Keratinocyte (primary cell): ENCODE measurements at regions not wholly inside any gene's neighbourhood (a gene's known extent, or its start where the extent isn't known, plus 50 kb on each side); places are given as distances from the start of the nearest gene placed in this dataset.

Source experiments
- DNase-seq: peaks from one replicate; pipeline ENCODE4 v3.0.0-alpha.2; 2011; ENCODE audit warnings: low read depth, missing footprints, low spot score
- FAIRE-seq: peaks from 2 replicates; lab custom pipeline; 2011; peaks lifted over from hg19 to GRCh38; lab: Jason Lieb, UNC
- H2AFZ ChIP-seq: 2 replicates; pipeline ENCODE4 v1.6.0; 2012; ENCODE audit warnings: low read length, control low read depth, inconsistent platforms; ENCODE audit not compliant: control insufficient read depth
- H3K27ac ChIP-seq: 2 replicates; pipeline ENCODE4 v1.5.1; 2011; ENCODE audit warnings: low read length; ENCODE audit not compliant: control insufficient read depth, insufficient read depth
- H3K27me3 ChIP-seq: 3 replicates; pipeline ENCODE4 v1.6.0; 2011; ENCODE audit warnings: low read length; ENCODE audit not compliant: control insufficient read depth, insufficient read depth; ENCODE audit errors: extremely low read depth
- H3K36me3 ChIP-seq, 2 experiments: 2 replicates in 1 of 2; 3 replicates in 1 of 2; pipeline ENCODE4 v1.5.1; 2011; ENCODE audit warnings: low read length in 2 of 2, mild to moderate bottlenecking in 1 of 2; ENCODE audit not compliant: control insufficient read depth in 2 of 2, insufficient read depth in 2 of 2; ENCODE audit errors: extremely low read depth in 1 of 2
- H3K4me1 ChIP-seq: 3 replicates; pipeline ENCODE4 v1.5.1; 2011; ENCODE audit warnings: low read length; ENCODE audit not compliant: control insufficient read depth, insufficient read depth; ENCODE audit errors: extremely low read depth
- H3K4me2 ChIP-seq: 3 replicates; pipeline ENCODE4 v1.6.0; 2011; ENCODE audit warnings: low read depth, low read length; ENCODE audit not compliant: control insufficient read depth, insufficient read depth; ENCODE audit errors: extremely low read depth
- H3K4me3 ChIP-seq, 3 experiments: fragments of 200-600 bp in 1 of 3; sonication (generic) in 1 of 3; 2 replicates in 2 of 3; 3 replicates in 1 of 3; pipeline ENCODE4 v1.5.1; 2011 to 2016; ENCODE audit warnings: low read length in 3 of 3, mild to moderate bottlenecking in 3 of 3, control low read depth in 2 of 3, inconsistent platforms in 1 of 3, low read depth in 1 of 3, mixed read lengths in 1 of 3, mixed run types in 1 of 3, moderate library complexity in 1 of 3; ENCODE audit not compliant: control insufficient read depth in 2 of 3, insufficient read depth in 2 of 3; ENCODE audit errors: extremely low read depth in 1 of 3
- H3K79me2 ChIP-seq: 2 replicates; pipeline ENCODE4 v1.6.0; 2012; ENCODE audit warnings: low read length; ENCODE audit not compliant: control insufficient read depth, insufficient read depth
- H3K9ac ChIP-seq: 3 replicates; pipeline ENCODE4 v1.6.0; 2011; ENCODE audit warnings: low read length; ENCODE audit not compliant: control insufficient read depth, insufficient read depth; ENCODE audit errors: extremely low read depth
- H3K9me1 ChIP-seq: 3 replicates; pipeline ENCODE4 v1.6.0; 2011; ENCODE audit warnings: low read length; ENCODE audit not compliant: control insufficient read depth, insufficient read depth; ENCODE audit errors: extremely low read depth
- H3K9me3 ChIP-seq: 2 replicates; pipeline ENCODE4 v1.5.1; 2012; ENCODE audit warnings: low read depth, low read length; ENCODE audit not compliant: control insufficient read depth
- H4K20me1 ChIP-seq: 3 replicates; pipeline ENCODE4 v1.6.0; 2011; ENCODE audit warnings: low read length; ENCODE audit not compliant: control insufficient read depth, insufficient read depth; ENCODE audit errors: extremely low read depth
- CTCF ChIP-seq, 3 experiments: IDR thresholded peaks in 1 of 3; conservative IDR thresholded peaks in 1 of 3; optimal IDR thresholded peaks in 1 of 3; 2 replicates in 2 of 3; 3 replicates in 1 of 3; pipeline versions ENCODE3 to v1.5.1; 2011; ENCODE audit warnings: low read length in 3 of 3, mild to moderate bottlenecking in 3 of 3, moderate library complexity in 2 of 3, control low read depth in 1 of 3, inconsistent platforms in 1 of 3; ENCODE audit not compliant: insufficient read depth in 2 of 3; ENCODE audit errors: extremely low read depth in 1 of 3
- EZH2 ChIP-seq: IDR thresholded peaks from one replicate; pipeline ENCODE4 v1.6.1; 2012; ENCODE audit warnings: inconsistent platforms, mild to moderate bottlenecking, low read length, moderate library complexity
- dilution Hi-C: fragments of 300-500 bp; cut with MboI; formaldehyde crosslinking; loops from one replicate; pipeline ENCODE4 v1.7.0; 2020; ENCODE audit warnings: low sequenced_read_pairs; ENCODE audit not compliant: extremely low pct_ligation_motif_present

- no peak for DNase-seq
- Histone ChIP-seq H3K9me3 (no peaks in the 10 kb centered on the region), H3K79me2 (no peaks in the 10 kb centered on the region), H3K4me3 (no peak overlapping the region), H3K9me1 (no peaks in the 10 kb centered on the region), H2AFZ (no peak overlapping the region), H3K9ac (no peak overlapping the region), H3K4me2 (no peak overlapping the region), H3K36me3 (no peaks in the 10 kb centered on the region), H4K20me1 (no peaks in the 10 kb centered on the region), H3K4me1 (no peaks in the 10 kb centered on the region), H3K27me3 (no peaks in the 10 kb centered on the region), H3K27ac (no peak overlapping the region)
- no peak for FAIRE-seq
- dilution Hi-C loops: no loop called here
- TF ChIP-seq EZH2 (no peak), CTCF (optimal IDR thresholded peaks at IDR 0.05 in 1 of 3, IDR thresholded peaks at IDR 0.05 in 1 of 3, conservative IDR thresholded peaks at IDR 0.05 in 1 of 3; ENCODE audit: extremely low read depth in 1 of 3, insufficient read depth in 2 of 3, low read length in 3 of 3) (no peak)
Measured at GRCh38 chr6:132910759-132911158, 96.4 kb downstream of the RPS12 start.

GRCh38 chr6:132919045-132919860 is 104.9 kb downstream of the RPS12 start:
- H3K9me1 ChIP-seq: no peaks in the 10 kb centered on the region
- dilution Hi-C loops: no loop called here
- H3K36me3 ChIP-seq: no peaks in the 10 kb centered on the region
- FAIRE-seq (peak; percentile 29), DNase-seq (no peak)
- no peak overlapping the region for H3K4me3 ChIP-seq
- H4K20me1 ChIP-seq: no peaks in the 10 kb centered on the region
- H3K27ac ChIP-seq: no peak overlapping the region
- no peak overlapping the region for H3K9ac ChIP-seq
- no peaks in the 10 kb centered on the region for H3K27me3 ChIP-seq
- TF ChIP-seq CTCF (optimal IDR thresholded peaks at IDR 0.05 in 1 of 3, IDR thresholded peaks at IDR 0.05 in 1 of 3, conservative IDR thresholded peaks at IDR 0.05 in 1 of 3; ENCODE audit: extremely low read depth in 1 of 3, insufficient read depth in 2 of 3, low read length in 3 of 3) (no peak), EZH2 (no peak)
- no peaks in the 10 kb centered on the region for H3K9me3 ChIP-seq
- no peaks in the 10 kb centered on the region for H3K4me1 ChIP-seq
- no peaks in the 10 kb centered on the region for H3K79me2 ChIP-seq
- H2AFZ ChIP-seq: no peak overlapping the region
- no peak overlapping the region for H3K4me2 ChIP-seq
